ENCODE measurements at regions not wholly inside any gene's neighbourhood (a gene's known extent, or its start where the extent isn't known, plus 50 kb on each side); places are given as distances from the start of the nearest gene placed in this dataset.

DNA sequence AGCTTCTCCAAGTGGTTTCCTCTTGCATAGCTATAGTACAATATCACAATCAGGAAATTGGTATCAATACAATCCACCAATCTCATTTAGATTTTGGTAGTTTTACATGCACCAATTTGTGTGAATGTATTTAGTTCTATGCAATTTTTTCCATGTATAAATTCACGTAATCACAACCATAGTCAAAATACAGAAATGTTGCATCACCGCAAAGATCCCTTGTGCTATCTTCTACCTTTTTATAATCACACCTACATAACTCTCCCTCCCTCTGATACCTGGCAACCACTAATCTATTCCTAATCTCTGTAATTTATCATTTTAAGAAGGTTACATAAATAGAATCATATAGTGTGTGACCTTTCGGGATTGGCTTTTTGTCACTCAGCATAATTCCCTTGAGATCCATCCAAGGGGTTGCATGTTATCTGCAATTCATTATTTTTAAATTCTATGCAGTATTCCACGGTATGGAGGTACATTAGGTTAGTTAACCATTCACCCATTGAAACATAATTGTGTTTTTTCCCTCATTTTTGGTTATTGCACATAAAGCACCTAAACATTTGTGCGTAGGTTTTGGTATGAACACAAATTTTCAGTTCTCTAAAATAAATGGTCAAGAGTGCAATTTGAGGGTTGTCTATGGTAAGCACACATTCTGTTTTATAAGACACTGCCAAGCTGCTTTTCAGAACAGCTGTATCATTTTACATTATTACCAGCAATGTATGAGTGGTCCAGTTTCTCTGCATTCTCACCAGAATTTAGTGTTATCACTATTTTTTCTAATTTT lies 95.1 kb upstream of the SLC22A23 start:
- Histone ChIP-seq H3K27ac (ENCODE audit: low read depth, low read length) (no peak overlapping the region), H3K4me3 (ENCODE audit: low read depth, low read length) (no peak overlapping the region), H3K27me3 (ENCODE audit: control insufficient read depth, insufficient read depth, low read length) (peaks cover 7% of the 10 kb centered on the region), H3K9me3 (ENCODE audit: control insufficient read depth, insufficient read depth, low read length) (no peaks in the 10 kb centered on the region)
- POLR2A ChIA-PET: no interaction called here
- CTCF ChIA-PET: no interaction called here
- DNase-seq (ENCODE audit: low read depth, low spot score): no peak
- TF ChIP-seq, protein P1, sequence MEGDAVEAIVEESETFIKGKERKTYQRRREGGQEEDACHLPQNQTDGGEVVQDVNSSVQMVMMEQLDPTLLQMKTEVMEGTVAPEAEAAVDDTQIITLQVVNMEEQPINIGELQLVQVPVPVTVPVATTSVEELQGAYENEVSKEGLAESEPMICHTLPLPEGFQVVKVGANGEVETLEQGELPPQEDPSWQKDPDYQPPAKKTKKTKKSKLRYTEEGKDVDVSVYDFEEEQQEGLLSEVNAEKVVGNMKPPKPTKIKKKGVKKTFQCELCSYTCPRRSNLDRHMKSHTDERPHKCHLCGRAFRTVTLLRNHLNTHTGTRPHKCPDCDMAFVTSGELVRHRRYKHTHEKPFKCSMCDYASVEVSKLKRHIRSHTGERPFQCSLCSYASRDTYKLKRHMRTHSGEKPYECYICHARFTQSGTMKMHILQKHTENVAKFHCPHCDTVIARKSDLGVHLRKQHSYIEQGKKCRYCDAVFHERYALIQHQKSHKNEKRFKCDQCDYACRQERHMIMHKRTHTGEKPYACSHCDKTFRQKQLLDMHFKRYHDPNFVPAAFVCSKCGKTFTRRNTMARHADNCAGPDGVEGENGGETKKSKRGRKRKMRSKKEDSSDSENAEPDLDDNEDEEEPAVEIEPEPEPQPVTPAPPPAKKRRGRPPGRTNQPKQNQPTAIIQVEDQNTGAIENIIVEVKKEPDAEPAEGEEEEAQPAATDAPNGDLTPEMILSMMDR (IDR thresholded peaks at IDR 0.05; ENCODE audit: low read depth, low read length): no peak

GRCh38 chr6:3549314-3549940 lies 92.6 kb upstream of the SLC22A23 start:
- H3K9me3 ChIP-seq (ENCODE audit: control insufficient read depth, insufficient read depth, low read length): no peaks in the 10 kb centered on the region
- no peak overlapping the region for H3K4me3 ChIP-seq (ENCODE audit: low read depth, low read length)
- CTCF ChIA-PET: no interaction called here
- TF ChIP-seq, protein P1 (IDR thresholded peaks at IDR 0.05; ENCODE audit: low read depth, low read length): no peak
- no peak overlapping the region for H3K27ac ChIP-seq (ENCODE audit: low read depth, low read length)
- DNase-seq (ENCODE audit: low read depth, low spot score): no peak
- POLR2A ChIA-PET: no interaction called here
- H3K27me3 ChIP-seq (ENCODE audit: control insufficient read depth, insufficient read depth, low read length): peaks cover 13% of the 10 kb centered on the region

- CTCF ChIA-PET: no interaction called here
- TF ChIP-seq, protein P1 (IDR thresholded peaks at IDR 0.05; ENCODE audit: low read depth, low read length): no peak
- POLR2A ChIA-PET: no interaction called here
- peaks cover 23% of the 10 kb centered on the region for H3K27me3 ChIP-seq (ENCODE audit: control insufficient read depth, insufficient read depth, low read length)
- no peak for DNase-seq (ENCODE audit: low read depth, low spot score)
- no peaks in the 10 kb centered on the region for H3K9me3 ChIP-seq (ENCODE audit: control insufficient read depth, insufficient read depth, low read length)
- no peak overlapping the region for H3K27ac ChIP-seq (ENCODE audit: low read depth, low read length)
- no peak overlapping the region for H3K4me3 ChIP-seq (ENCODE audit: low read depth, low read length)
Observed at GRCh38 chr6:3546121-3546520, 89.3 kb upstream of the SLC22A23 start.

GRCh38 chr6:3545156-3545555 lies 88.3 kb upstream of the SLC22A23 start:
- Histone ChIP-seq H3K27me3 (ENCODE audit: control insufficient read depth, insufficient read depth, low read length) (peaks cover 23% of the 10 kb centered on the region), H3K27ac (ENCODE audit: low read depth, low read length) (no peak overlapping the region), H3K9me3 (ENCODE audit: control insufficient read depth, insufficient read depth, low read length) (no peaks in the 10 kb centered on the region), H3K4me3 (ENCODE audit: low read depth, low read length) (no peak overlapping the region)
- CTCF ChIA-PET: no interaction called here
- POLR2A ChIA-PET: interaction anchor here (0.7 kb wide), 1 partner anchor 106 kb away, joined by 3 read pairs; no protein-coding TSS in a partner anchor
- no peak for DNase-seq (ENCODE audit: low read depth, low spot score)
- TF ChIP-seq, protein P1 (IDR thresholded peaks at IDR 0.05; ENCODE audit: low read depth, low read length): no peak

- Histone ChIP-seq H3K27me3 (ENCODE audit: control insufficient read depth, insufficient read depth, low read length) (peaks cover 32% of the 10 kb centered on the region), H3K27ac (ENCODE audit: low read depth, low read length) (no peak overlapping the region), H3K9me3 (ENCODE audit: control insufficient read depth, insufficient read depth, low read length) (no peaks in the 10 kb centered on the region), H3K4me3 (ENCODE audit: low read depth, low read length) (no peak overlapping the region)
- ChIA-PET POLR2A (no interaction called here), CTCF (no interaction called here)
- no peak for DNase-seq (ENCODE audit: low read depth, low spot score)
- TF ChIP-seq, protein P1 (IDR thresholded peaks at IDR 0.05; ENCODE audit: low read depth, low read length): no peak
Observed at GRCh38 chr6:3542032-3542640, 85.3 kb upstream of the SLC22A23 start.

Data from AG04450 (cell line).